ENCODE measurements at regions not wholly inside any gene's neighbourhood (a gene's known extent, or its start where the extent isn't known, plus 50 kb on each side); places are given as distances from the start of the nearest gene placed in this dataset.
"Not testable (repeated sequence)": the region's sequence is repeated elsewhere in the genome, so short reads cannot be mapped to it uniquely, and the experiment has no call there.

GRCh38 chr2:89160306-89160705, 468.8 kb downstream of the RPIA start:
- not testable (repeated sequence) for DNase-seq

GRCh38 chr2:89161626-89162025, 470.2 kb downstream of the RPIA start:
- DNase-seq = not testable (repeated sequence)

GRCh38 chr2:89170506-89171173, 479.2 kb downstream of the RPIA start:
- DNase-seq = not testable (repeated sequence)

GRCh38 chr2:89171174-89171519, 479.7 kb downstream of the RPIA start:
- not testable (repeated sequence) for DNase-seq

GRCh38 chr2:89177004-89177403, 485.5 kb downstream of the RPIA start:
- DNase-seq = not testable (repeated sequence)

- DNase-seq = not testable (repeated sequence)
Measured at GRCh38 chr2:89182221-89182620, 490.7 kb downstream of the RPIA start.

- not testable (repeated sequence) for DNase-seq
Measured at GRCh38 chr2:89184746-89185145, 493.3 kb downstream of the RPIA start.

- DNase-seq = not testable (repeated sequence)
Measured at GRCh38 chr2:89195636-89196251, 504.3 kb downstream of the RPIA start.

- DNase-seq = not testable (repeated sequence)
Measured at GRCh38 chr2:89196719-89197118, 505.2 kb downstream of the RPIA start.

- DNase-seq = not testable (repeated sequence)
Measured at GRCh38 chr2:89198026-89198425, 506.6 kb downstream of the RPIA start.

- DNase-seq = peak; percentile 27
Measured at GRCh38 chr2:89199453-89200246, 508.2 kb downstream of the RPIA start.

GRCh38 chr2:89200247-89200527, 508.7 kb downstream of the RPIA start:
- peak; percentile 2 for DNase-seq

GRCh38 chr2:89202518-89202917, 511.0 kb downstream of the RPIA start:
- not testable (repeated sequence) for DNase-seq

GRCh38 chr2:89205153-89205552, 513.7 kb downstream of the RPIA start:
- peak; percentile 36 for DNase-seq

GRCh38 chr2:89208144-89208932, 516.9 kb downstream of the RPIA start:
- DNase-seq = not testable (repeated sequence)

GRCh38 chr2:89213151-89213550, 521.7 kb downstream of the RPIA start:
- not testable (repeated sequence) for DNase-seq

- DNase-seq = not testable (repeated sequence)
Measured at GRCh38 chr2:89213811-89214210, 522.3 kb downstream of the RPIA start.

- DNase-seq = not testable (repeated sequence)
Measured at GRCh38 chr2:89221474-89221873, 530.0 kb downstream of the RPIA start.

GRCh38 chr2:89222063-89222732, 530.7 kb downstream of the RPIA start:
- not testable (repeated sequence) for DNase-seq

- DNase-seq = not testable (repeated sequence)
Measured at GRCh38 chr2:89224803-89225202, 533.3 kb downstream of the RPIA start.

- not testable (repeated sequence) for DNase-seq
Measured at GRCh38 chr2:89229979-89230378, 538.5 kb downstream of the RPIA start.

- DNase-seq = not testable (repeated sequence)
Measured at GRCh38 chr2:89231241-89231640, 539.8 kb downstream of the RPIA start.

Data from hematopoietic multipotent progenitor cell treated with erythropoietin and hydrocortisone succinate and interleukin-3 and kit ligand, for 8 days (in vitro differentiated cells).